ENCODE measurements at regions not wholly inside any gene's neighbourhood (a gene's known extent, or its start where the extent isn't known, plus 50 kb on each side); places are given as distances from the start of the nearest gene placed in this dataset.

DNA sequence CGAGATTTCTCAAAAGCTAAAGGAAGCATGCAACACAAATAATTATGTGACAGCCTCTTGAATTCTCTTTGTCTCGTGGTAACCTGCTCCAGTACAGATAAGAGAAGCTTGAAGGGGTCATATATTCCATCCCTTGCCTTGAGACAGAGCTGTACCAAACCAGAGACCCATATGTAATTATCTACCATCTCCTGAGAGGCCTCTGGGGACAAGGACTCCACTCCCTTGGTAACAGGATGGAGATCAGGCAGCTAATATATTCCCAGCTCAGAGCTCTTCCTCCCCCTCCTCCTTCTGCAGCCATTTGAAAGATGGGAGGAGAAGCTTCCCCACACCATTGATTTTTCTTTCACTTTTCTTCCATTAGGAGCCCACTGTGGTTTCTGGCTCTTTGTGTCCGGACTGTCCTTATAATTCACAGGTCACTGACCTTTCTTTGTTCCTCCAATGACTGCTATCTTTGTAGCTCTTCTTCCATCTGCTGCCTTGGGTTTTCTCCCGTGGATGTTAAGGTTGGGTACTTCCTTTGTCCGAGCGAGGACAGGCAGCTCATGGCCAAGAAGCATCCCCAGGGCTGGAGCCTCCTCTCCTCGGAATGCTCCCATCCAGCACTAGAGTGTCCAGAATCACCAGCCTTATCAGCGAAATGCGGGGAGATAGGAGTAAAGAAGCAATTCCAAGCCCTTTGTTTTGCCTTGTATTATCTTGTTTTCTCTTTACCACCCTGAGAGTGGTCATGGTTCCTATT lies 51.4 kb upstream of the CALM2 start:
- H3K27ac ChIP-seq, result no peak overlapping the region
- TF ChIP-seq Cebpa-rat (IDR thresholded peaks at IDR 0.05), result no peak
- no peak overlapping the region for H3K9ac ChIP-seq
- H3K4me3 ChIP-seq, result no peak overlapping the region
- H3K36me3 ChIP-seq, result no peaks in the 10 kb centered on the region
- no peaks in the 10 kb centered on the region for H4K20me1 ChIP-seq
- H3K27me3 ChIP-seq, result no peaks in the 10 kb centered on the region
- peaks cover 9% of the 10 kb centered on the region; the same call in 1 of the 2 replicates for H3K4me1 ChIP-seq
- H3K9me3 ChIP-seq, result no peaks in the 10 kb centered on the region
- no peak overlapping the region for H3K4me2 ChIP-seq

GRCh38 chr2:47226923-47227220 lies 50.6 kb upstream of the CALM2 start:
- Histone ChIP-seq H3K27me3 (no peaks in the 10 kb centered on the region), H3K9ac (no peak overlapping the region), H3K9me3 (no peaks in the 10 kb centered on the region), H3K4me3 (no peak overlapping the region), H3K4me1 (peaks cover 9% of the 10 kb centered on the region; the same call in 1 of the 2 replicates), H4K20me1 (no peaks in the 10 kb centered on the region), H3K27ac (no peak overlapping the region), H3K36me3 (no peaks in the 10 kb centered on the region), H3K4me2 (no peak overlapping the region)
- no peak for TF ChIP-seq Cebpa-rat (IDR thresholded peaks at IDR 0.05)

DNA sequence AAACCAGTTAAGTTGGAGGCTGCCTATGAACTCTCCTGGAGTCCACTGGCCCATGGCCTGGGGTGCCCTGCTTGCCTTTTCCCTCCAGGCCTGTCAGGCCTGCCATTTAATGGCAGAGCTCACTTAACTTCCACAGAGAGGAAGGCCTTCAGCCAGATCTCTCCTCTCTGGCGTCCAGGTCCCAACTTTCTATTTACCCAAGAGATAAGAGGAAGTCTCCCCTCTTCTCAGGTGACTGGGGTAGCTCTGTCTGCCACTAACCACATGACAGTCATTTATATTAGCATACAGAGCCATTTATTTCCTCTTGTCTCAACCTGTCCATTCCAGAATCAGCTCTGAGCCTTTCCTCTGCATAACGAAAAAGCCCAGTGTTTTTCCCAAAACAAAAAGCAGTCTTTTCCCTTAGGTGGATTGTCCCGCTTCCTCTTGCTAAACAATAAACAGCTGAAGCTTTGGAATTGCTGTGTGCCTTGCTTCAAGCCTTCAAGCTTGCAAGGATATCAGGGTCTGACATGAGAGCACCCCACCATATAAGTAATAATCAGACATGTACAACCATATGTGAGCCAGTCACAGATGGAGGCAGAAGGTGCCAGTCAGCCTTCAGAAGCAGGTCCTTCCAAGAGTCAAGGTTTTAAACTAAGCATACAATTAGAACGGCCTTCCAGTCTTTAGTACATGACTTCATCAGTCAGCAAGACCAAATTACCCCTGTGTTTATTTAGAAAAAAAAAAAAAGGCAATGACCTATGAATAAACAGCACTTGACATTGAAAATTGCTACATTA lies 50.0 kb upstream of the CALM2 start:
- no peaks in the 10 kb centered on the region for H3K36me3 ChIP-seq
- no peak overlapping the region for H3K27ac ChIP-seq
- no peaks in the 10 kb centered on the region for H3K27me3 ChIP-seq
- H3K4me1 ChIP-seq, result peaks cover 9% of the 10 kb centered on the region; the same call in 1 of the 2 replicates
- TF ChIP-seq Cebpa-rat (IDR thresholded peaks at IDR 0.05), result no peak
- no peak overlapping the region for H3K9ac ChIP-seq
- H4K20me1 ChIP-seq, result no peaks in the 10 kb centered on the region
- H3K9me3 ChIP-seq, result no peaks in the 10 kb centered on the region
- no peak overlapping the region for H3K4me2 ChIP-seq
- no peak overlapping the region for H3K4me3 ChIP-seq

Data from BLaER1 (cell line).